RKO (cell line): ENCODE measurements at regions not wholly inside any gene's neighbourhood (a gene's known extent, or its start where the extent isn't known, plus 50 kb on each side); places are given as distances from the start of the nearest gene placed in this dataset.
"Not testable (repeated sequence)": the region's sequence is repeated elsewhere in the genome, so short reads cannot be mapped to it uniquely, and the experiment has no call there.

Experiments used
- DNase-seq: peaks from one replicate; pipeline ENCODE4 v3.0.0-alpha.2; 2016; ENCODE audit warnings: low spot score

DNA sequence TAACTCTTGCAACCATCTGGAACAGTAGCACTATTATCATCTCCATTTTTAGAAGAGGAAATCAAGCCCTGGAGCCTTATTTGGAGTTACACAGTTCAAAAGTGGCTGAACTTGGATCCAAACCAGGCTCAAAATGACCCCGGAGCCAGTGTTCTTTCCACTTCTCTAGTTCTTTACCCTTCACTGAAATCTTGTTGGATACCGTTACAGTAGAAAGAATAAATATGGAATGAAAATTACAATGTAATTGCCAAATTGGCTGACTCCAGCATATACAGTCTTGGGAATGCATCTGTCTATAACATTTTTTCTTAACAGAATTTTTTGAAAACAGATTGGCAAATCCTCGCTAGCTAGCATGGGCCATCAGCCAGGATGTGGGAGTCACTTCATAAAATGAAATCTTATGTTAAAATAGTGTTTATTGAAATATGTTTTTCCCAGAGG is 261.4 kb downstream of the CTH start:
- no peak for DNase-seq

DNA sequence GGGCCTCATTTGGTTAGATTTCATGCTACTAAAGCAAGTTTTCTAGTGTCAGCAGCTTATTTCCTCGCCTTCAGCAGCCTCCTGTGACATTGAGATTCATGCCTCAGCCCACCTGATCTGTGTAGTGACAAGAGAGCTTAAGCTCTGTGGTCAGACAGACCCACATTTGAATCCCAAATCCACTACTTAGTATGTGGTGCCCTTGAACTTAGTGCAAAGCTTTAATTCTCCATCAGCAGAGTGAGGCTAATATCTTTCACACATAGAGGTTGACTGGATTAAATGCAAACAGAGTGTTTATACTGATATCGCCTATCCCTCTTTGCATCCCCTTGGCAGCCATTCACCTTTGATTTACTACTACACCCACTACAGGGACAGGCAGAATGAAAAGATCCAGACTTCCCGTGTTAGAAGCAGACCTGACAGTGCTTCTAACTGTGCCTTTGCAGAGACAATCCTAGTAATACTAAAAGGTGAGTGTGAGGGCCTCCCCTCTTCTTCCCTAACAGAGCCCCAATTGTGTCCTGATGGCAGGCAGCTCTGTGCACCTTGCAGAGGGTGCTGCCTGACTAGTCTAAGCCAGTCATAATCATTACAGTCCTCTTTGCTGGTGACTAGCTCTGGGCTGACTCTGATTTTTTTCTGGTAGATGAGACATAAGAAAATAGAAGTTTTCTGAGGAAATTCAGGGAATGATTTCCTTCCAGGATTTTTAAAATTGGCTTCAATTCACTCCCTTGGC is 264.0 kb downstream of the CTH start:
- DNase-seq, result no peak

DNA sequence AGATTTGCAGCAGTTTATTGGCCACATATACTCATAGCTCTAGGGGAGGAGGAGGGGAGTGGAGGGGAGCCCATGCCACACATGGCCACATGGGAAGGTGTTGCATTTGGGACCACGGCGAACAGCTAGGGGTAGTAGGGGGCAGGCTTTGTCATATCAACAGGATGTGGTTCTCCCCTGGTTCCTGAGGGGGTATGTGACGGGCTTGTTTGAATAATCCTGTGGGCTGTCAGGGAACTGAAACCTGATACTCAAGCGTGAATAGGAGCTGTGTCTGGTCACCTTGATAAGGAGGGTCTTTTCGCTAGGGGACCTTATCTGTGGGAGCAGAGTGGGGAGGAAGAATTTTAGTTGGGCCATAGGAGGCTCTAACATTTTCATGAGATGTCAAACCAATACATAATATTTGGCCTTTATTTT is 264.7 kb downstream of the CTH start:
- DNase-seq, result no peak

DNA sequence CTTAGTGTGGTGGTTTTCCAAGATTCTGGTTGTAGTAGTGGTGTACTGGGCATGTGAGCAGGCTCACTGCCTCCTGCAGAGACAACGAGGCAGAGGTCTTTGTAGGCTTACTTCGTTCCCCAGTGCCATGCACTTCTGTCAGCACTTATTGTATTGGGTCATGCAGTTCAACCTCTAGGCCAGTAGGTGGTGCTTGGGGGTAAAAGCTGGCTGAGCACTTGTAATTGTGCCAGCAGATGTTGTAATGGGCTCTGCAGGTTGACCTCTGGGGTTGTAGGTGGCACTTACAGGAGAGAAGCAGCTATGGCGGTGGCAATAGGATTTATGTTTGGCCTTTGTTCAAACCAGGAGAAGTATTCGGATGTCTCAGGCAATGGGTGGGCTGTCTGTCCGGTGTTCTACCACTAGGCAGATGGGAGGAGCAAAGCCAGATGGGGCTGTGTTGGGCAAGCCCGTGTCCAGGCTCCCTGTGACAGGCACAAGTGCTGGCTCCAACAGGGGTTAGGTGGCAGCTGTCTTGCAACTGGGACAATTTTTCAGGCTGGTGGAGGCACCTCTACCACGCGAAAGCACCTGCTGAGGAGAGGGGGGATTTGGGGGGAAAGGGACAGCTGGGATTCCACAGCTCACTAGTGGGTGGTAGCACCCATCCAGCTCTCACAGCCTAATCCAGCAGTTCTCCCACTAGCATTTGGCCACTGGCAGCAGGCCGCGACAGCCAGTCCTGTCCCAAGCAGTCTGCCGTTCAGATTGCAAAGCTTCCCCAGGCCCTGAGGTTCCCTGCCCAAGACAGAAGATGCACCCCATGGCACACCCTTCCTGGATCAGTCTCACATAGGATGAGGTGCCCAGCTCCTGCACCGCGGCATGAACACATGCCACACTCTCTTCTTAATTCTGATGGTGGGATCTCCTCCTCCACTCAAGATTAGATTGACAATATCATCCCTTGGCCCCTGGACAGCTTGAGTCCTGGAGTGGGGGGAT is 274.5 kb downstream of the CTH start:
- DNase-seq, result peak; percentile 58

DNA sequence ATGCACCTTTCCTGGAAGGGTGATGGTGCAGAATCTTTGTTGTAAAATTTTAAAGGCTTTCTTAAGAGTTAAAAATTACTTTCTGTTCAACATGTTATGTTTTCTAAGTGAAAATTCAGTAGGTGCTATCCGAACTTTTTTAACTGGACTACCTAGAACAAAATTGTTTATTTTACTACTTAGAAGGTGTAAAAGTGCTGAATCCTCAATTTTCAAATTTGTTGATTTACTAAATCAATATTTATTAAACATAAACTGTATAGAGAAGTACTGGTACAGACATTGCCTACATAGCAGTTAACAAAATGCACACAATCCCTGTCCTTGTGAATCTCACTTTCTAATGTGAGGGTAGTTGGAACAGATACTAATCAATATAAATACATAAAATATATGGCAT is 277.5 kb downstream of the CTH start:
- no peak for DNase-seq

DNA sequence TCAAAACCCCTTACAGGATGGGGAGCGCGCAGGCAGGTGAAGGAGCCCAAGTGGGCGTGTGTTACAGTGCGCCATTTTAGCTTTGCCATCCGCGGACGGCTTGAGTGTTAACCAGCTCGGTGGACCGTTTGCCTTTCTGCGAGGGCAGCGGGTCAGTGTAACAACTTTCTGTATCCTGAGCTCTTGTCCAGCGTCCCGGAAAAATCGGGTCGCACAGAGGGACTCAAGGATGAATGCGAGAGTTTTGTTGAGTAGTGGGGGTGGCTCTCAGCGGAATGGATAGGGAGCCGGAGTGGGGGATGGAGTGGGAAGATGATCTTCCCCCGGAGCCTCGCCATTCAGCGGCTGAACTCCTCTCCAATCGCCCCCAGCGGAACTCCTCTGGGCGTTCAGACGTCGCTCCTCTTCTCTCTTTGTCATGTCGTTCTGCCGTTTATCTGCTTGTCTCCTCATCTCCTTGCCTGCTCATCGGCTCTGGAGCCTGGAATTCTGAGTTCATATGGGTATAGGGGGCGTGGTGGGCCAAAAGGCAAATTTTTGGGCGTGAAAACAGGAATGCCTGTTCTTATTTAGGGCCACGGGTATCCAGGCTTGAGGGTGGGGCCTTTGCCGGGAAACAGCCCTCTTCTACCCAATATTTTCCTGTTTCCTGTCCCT is 295.4 kb downstream of the CTH start:
- DNase-seq, result no peak

DNA sequence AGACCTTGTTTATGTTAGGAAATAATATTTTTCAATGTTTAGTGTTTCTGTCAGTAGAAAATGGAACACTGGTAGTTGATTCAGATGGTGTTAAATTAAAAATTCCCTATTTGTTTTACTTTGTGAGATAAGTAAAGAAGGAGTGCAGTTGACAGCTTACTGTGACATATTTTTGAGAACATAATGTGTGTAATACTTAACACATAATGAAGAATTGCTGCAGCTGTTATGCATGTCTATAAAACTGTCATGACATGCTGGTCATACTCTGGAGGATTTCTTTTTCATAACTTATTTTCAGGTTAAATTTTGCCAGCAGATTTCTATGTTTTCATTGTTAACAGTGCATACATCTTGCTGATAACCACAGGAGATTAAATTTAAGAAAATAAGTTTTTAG is 296.1 kb downstream of the CTH start:
- DNase-seq, result no peak

DNA sequence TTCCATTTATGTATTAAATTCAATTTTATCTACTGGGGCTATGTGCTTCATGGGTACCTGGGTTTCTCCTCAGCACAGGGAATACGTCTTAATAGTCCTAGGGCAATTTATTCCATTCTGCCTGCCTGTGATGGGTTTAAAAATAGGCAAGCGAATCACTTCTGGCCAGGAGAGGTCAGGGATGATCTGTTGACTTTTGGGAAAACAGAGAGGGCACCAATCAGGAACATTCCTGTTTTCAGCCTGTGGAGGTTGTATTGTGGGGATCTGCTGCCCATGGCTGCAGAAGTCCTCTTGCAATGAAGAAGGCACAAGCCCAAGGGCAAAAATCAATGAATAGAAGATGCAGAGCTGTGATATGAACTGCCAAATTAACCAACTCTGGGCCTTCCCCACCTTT is 303.1 kb downstream of the CTH start:
- no peak for DNase-seq

DNA sequence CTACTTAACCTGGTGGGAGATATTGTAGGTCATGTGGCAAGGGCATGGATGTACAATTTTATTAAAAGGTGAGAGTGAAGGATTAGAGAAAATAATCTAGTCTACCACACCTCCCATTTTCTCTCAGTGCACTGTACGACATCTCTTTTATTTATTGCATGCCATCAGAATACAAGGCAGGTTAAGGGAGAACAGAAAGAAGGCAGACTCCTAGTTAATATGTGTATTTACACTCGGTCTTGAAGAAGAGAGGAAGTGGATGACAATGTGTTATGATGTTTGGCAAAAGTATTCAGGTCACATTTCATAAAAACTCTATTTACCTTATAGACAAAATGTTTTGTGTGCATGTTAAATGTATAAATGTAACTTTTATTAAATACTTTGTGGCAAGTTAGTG is 306.1 kb downstream of the CTH start:
- DNase-seq, result no peak

DNA sequence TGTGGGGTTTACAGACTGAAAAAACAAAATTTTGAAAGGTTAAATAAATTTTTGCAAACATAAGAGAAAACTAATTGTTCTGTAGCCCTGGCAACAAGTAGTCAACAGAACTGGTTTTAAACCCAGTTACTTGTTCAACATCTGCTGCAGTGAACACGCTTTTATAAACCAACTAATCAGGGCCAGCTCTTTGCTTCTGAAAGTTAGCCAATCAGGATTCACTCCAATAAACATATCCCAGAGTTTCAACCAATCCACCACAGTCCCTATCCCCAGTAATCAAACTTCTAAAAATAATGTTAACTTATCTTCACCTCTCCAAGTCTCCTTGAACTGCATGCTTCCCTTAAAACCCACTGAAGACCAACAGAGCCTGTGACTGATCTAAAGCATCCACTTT is 306.6 kb downstream of the CTH start:
- no peak for DNase-seq

DNA sequence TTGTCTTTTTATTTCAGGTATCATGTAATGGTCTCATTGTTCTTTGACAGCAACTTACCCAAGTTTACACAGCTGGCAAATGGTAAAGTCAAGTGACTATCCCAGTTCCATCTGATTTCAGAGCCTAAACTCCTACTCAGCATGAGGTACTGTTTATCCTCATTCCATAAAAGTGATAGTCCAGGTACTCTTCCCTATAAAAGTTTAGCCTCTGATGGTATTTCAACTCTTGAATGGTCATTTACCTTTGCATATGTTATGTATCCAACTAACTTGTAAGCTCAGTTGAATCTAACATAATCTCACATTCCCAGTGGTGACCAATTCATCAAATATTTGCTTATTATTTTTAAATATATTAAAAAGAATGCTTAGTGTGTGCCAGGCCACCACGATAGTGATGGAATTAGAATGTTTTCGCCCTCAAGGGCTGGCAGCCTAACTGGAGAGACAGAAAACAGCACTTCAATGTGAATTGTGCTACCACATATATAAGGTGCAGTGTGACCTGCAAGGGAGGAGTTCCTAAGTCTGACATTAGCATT is 307.1 kb downstream of the CTH start:
- DNase-seq, result no peak

DNA sequence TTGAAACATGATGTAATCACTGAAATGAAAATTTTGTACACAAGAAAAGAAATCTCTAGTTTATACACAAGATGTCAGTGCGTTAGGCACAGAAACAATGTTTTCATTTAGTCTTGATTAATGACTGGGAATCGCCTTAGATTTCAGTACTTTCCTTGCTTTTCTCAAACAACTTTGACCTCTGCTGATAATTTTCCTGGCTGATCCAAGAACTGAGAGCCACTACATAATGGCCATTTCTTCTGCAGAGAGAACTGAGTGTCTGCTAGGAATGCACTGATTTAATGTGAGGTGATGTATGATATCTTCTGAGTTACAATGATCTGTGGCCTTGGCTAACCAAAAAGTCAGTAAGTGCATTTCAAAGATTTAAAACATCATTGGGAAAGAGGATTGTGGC is 308.1 kb downstream of the CTH start:
- no peak for DNase-seq

DNA sequence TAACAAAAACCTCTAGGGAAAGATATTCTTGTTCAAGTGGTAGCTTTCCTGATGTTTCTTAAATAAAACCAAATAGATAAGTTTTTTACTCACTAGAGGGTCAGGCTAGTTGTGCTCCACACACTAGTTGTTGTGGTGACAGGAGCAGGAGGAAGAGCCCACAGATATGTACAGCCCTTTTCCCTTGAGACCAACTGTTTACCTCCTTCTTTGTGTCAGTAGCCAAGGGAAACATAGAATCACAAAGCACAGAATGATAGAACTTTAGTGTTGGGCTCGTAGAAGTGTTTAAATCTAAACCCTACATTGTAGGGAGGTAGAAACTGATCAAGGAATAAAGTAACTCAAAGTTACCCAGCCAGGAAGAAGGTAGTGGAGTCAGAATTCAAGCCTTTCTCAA is 309.0 kb downstream of the CTH start:
- no peak for DNase-seq

DNA sequence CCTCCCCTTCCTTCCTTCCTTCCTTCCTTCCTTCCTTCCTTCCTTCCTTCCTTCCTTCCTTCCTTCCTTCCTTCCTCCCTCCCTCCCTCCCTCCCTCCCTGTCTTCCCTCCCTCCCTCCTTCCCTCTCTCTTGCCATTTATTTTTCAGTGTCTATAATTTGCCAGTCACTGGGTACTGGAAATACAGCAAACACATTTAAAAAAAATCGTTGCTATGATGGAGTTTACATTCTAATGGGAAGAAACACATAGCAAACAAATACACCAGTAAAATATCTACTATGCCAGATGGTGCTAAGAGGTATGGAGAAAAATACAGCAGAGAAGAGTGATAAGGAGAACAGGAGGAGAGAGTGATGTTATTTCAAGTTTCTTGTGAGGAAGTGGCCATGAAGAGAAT is 309.5 kb downstream of the CTH start:
- no peak for DNase-seq

DNA sequence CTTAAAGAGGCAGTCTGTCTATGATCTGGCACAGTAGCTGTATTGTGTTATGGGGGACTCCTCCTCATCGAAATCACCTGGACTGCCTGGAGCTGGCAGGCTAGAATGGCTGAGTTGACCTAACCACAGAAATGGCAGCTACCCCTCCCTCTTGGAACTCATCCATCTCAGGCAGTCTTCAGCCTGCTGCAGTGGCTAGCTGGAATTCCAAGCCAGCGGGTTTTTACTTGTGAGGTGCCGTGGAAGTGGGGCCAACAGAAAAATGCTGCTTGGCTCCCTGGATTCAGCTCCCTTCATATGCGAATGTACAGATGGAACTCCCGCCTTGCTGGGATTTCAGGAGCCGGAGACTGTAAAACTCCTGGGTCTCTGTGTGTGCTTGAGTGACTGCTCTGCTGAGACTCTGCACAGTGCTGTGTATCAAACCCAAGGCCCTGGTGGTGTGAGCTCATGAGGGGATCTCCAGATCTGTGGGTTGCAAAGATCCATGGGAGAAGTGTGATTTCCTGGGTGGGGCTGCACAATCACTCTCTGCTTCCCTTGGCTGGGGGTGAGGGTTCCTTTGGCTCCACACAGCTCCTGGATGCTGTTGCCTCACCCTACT is 316.9 kb downstream of the CTH start:
- no peak for DNase-seq

DNA sequence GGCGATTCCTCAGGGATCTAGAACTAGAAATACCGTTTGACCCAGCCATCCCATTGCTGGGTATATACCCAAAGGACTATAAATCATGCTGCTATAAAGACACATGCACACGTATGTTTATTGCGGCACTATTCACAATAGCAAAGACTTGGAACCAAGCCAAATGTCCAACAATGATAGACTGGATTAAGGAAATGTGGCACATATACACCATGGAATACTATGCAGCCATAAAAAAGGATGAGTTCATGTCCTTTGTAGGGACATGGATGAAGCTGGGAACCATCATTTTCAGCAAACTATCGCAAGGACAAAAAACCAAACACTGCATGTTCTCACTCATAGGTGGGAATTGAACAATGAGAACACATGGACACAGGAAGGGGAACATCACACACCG is 311.1 kb downstream of the PTGER3 start:
- not testable (repeated sequence) for DNase-seq

DNA sequence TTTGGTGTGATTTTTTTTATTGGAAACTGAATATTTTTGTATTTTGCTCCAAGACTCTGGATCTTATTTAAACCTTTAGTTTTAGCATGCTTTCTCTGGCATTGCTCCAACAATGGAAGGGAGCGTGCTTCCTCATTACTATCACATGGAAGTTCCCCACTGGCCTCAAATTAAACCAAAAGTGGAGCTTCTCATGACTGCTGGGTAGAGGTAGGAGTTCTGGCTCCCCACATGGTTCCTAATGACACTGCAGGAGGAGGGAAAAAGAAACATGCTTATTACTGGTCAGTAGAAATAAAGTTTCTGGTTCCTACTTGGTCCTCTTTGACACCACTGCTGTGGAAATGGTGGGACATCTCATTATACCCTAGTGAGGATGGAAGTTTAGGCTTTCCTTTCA is 310.5 kb downstream of the PTGER3 start:
- DNase-seq, result peak; percentile 12

DNA sequence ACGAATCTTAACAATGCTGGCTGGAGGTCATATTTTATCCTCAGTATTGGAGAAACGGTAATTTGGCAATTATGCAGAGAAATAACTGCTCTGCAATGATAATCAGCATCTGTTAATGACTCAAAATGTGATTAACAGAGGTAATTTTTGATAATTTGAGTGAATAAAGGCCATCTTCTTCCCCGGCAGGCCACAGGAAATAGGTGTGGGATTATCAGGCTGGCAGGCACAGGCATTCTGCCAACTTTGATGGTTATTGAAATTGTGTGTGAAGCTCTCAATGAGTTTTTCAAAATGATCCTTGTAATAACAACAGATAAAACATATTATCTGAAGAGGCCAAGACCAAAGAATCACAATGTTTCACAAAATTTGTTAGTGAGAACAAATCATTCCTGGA is 309.0 kb downstream of the PTGER3 start:
- DNase-seq, result no peak

DNA sequence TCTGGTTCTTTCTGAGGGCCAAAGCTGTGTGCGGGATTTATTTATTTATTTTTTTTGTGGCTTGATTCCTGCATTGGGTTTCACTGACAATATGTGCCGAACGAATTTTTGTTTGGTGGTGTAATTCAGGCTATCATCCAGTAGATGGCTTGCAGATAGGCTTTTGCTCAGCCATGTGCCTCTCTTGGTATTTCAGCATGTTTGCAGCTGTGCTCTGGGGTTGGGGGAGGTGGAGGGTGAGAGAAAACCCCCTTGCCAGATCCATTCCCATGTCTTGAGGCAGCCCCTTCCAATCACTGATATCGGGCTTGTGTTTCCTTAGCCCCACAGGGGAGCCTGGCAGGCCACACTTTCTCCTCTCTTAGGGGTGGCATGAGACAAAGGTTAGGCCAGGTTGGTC is 302.4 kb downstream of the PTGER3 start:
- DNase-seq, result peak; percentile 46

DNA sequence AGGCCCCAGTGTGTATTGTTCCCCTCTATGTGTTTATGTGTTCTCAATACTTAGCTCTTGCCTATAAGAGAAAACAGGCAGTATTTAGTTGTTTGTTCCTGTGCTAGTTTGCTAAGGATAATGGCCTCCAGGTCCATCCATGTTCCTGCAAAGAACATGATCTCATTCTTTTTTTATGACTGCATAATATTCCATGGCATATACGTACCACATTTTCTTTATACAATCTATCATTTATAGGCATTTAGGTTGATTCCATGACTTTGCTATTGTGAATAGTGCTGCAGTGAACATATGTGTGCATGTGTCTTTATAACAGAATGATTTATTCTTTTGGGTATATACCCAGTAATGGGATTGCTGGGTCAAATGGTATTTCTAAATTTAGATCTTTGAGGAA is 301.6 kb downstream of the PTGER3 start:
- not testable (repeated sequence) for DNase-seq

DNA sequence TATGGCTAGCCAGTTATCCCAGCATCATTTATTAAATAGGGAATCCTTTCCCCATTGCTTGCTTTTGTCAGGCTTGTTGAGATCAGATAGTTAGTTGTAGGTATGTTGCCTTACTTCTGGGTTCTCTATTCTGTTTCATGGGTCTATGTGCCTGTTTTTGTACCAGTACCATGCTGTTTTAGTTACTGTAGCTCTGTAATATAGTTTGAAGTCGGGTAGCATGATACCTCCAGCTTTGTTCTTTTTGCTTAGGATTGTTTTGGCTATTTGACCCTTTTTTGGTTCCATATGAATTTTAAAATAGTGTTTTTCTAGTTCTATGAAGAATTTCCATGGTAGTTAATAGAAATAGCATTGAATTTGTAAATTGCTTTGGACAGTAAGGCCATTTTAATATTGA is 300.5 kb downstream of the PTGER3 start:
- DNase-seq, result not testable (repeated sequence)
